GM21390 (cell line): ENCODE measurements at regions not wholly inside any gene's neighbourhood (a gene's known extent, or its start where the extent isn't known, plus 50 kb on each side); places are given as distances from the start of the nearest gene placed in this dataset.

Source experiments
- ATAC-seq: cut with Tn5 transposase; IDR thresholded peaks from one replicate; pipeline ENCODE4 v1.9.1; 2021; ENCODE audit not compliant: unreplicated experiment

DNA sequence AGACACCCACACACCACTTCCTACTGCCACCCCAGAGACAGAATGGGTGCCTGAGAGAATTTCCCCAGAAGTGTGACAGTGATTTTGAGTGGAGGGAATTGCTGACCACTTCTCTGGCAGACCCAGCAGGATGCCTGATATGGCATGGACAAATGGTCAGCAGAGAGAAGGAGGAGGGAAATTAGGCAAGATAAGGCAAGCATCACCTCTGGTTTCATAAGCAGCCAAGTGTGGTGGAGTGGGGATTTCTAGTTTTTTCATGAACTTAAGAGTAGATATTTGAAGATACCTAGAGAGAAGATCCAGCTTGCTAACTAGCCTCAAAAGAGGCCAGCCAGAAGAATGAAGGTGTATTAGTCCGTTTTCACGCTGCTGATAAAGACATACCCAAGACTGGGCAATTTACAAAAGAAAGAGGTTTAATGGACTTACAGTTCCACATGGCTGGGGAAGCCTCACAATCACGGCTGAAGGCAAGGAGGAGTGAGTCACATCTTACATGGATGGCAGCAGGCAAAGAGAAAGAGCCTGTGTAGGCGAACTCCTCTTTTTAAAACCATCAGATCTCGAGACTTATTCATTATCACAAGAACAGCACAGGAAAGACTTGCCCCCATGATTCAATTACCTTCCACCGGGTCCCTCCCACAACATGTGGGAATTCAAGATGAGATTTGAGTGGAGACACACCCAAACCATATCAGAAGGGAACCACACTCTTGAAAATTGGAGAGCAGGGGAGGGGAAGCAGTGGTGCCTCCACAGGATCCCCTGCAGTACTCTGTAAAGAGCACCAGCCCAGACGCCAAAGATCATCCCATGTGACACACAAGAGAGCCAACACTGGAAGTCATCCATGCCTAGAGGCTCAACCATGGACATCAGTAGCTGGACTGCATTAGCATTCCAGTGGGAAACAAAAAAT is 64.2 kb downstream of the RBM43 start:
- ATAC-seq, result no peak

DNA sequence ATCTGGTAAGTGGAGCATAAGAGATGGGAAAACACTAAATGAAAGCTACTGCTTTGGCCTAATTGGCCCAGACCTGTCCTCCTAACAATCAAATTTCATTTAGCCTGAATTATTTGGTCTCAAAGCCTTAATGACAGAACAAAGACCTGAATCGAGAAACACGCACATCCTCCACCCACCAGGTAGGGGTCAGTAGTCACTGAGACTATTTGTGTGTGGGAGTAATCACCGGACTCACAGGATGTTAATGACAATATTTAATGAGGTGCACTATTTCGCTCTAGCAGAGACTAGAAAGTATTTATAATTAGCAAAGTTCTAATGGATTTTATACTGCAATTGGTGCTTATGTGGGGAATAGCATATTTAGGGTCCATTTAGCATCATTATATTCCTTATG is 68.1 kb downstream of the RBM43 start:
- ATAC-seq, result no peak

DNA sequence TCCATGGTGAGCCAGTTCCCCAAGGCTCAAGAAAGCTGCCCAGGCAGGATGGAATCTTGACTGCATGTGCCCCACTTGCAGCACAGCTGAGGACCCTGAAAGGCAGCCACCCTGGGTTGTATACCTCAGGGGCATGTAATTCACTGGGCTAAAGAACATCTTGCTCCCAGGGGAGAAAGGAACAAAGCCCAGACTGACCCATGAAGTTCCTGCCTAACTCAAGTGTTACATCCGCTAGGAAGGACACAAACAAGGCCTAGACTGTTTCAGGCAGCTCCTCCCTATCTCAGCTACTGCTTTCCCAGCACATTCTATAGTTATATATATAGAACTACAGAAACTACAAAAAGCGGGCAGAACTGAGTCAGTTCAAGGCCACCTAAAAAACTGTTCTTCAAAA is 69.0 kb downstream of the RBM43 start:
- ATAC-seq, result no peak

DNA sequence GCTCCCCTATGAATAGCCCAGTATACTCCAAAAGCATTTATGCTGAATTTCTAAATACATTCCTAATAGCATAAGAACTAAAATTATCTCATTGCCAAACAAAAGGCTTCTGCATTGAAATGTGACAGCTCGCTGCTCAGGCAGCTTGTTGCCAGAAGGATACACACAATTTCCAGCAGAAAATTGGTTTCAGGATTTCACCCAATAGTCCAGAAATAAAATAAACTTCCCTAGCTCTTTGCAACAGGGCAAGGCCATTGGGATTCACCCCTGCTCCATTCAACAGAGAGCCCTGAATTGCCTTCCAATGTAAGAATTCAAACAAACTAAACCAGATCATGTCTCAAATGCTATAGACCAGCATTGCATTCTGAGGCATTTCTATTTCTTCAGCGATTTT is 70.7 kb downstream of the RBM43 start:
- ATAC-seq, result no peak

DNA sequence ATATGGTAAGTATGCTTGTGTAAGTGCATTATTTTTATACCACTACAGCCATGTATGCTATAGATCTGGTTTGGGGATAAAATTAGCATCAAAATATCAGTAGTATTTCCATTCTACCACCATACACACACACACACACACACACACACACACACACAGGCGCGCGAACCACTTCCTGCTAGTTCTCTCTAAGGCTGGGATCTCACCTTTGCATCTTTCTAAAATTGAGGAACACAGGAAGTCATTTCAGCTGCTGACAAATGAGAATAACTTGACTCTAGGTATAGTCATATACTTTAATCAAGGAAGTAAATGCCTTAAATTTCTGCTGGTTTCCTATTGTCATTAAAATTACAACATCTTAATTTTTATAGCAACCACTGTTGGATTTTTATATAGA is 72.5 kb downstream of the RBM43 start:
- ATAC-seq, result no peak

DNA sequence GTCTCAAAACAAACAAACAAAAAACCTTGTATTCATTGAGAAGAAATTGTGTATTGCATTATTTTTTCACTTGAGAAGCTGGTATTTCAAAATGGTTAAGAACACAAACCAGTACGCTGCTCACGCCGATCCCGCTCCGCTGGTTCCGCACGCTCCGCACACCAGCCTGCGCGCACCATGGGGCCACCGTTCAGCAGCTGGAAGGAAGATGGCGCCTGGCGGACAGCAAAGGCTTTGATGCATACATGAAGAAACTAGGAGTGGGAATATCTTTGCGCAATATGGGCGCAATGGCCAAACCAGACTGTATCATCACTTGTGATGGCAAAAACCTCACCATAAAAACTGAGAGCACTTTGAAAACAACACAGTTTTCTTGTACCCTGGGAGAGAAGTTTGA is 75.7 kb downstream of the RBM43 start:
- no peak for ATAC-seq

DNA sequence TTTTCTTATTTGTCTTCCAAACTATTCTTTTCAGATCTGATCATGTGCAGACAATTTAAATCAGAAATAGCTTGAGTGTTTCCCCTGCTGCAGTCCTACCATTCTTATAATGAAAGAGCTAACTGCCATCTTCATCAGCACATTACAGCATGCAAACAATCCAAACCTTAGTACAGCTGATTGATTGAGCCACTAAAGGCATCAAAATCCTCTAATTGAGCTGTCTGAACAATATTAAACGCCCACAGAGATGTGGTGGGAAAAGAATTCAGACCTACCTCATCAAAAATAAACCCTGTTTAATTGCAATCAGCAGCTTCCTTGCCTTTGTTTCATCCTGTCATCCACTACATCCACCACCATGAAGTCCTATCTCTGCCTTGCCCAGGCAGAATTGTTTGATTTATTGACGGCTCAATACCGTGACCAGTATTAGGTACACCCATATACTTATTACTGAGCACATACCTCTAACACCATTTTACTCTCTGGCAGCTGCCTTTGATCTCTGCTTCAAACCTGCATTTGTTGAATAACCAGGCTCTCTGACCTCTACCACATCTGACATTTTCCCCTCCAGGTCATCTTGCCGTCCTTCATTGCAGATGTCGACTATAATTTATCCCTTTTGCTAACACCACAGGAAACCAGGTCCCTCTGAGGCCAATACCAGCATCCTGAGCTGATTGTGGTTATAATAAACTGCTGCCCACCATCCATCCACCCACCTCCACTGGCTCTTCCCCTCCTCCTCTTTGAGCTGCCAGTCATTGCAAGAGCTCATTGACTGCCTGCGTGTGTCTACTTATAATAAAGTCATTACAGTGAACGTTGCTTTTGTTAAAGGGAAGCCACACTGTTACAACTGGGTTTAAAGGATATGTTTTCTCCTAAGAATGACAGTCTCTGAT is 78.5 kb downstream of the RBM43 start:
- ATAC-seq, result no peak

DNA sequence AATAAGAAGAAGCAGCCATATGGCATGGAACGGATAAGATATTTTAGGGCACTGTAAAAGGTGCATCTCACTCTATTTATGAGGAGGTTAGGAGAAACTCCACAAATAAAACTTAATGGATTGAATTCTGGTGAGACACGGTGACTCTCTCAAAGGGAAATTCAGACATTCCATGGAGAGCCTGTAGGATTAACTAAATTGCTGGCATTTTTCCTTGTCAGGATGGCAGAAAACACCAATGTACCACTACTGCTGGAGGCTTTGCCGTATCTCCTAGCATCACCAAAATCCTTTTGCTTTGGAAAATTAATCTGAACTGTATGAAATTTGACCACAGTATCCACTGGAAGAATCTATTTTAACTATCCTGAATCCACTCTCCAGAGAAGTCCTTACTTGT is 79.3 kb downstream of the RBM43 start:
- no peak for ATAC-seq

DNA sequence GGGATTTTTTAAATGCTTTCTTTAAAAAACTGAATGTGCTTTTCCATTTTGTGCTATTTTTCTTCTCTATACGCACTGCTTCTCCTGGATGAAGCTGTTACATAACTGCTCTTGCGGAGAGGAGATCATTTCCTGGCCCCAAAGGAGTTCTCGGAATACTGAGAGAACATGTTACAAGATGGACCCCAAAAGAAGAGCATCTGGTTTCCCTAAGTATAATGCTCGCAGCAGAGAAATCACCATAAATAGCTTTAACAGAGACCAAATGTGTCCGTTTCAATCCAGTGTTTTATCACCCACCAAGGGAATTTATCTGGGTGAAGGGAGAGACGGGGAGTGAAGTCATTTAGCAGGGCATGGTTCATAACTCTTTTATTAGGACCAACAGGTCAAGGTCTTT is 80.1 kb downstream of the RBM43 start:
- no peak for ATAC-seq

DNA sequence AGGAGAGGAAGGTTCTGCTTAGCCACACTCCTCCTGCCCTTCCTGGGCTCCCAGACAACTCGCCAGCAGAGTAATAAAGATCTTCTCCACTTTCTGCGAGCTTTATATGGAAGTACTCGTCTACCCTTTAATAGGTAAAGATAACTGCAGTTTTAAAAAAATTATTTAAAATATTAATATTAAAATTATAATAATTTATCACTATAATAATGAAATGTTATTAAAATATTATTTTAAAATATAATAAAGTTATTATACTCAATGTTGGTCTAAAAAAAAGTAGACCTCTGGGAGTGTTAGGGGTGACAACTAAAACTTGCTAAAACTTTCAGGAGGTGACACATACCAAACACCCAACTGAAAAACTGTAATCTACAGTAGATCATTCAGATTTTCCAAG is 81.5 kb downstream of the RBM43 start:
- no peak for ATAC-seq

DNA sequence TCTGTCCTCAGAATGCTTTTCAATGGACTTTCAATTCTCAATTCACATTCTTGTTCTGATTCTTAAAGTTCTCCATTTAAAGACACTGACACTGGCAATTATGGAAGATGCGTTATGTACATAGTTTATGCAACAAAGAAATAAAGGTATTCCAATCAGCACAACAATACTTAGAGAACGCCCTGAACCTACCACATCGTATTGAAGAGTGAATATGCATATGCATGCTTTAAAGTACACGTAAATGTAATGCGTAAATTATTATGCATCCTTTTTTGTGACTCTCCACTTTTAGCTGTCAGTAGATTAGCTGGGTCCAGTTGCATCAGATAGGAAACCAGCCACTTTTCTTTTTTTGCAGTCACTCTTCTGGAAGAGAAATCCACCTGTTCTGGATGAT is 83.5 kb downstream of the RBM43 start:
- ATAC-seq, result no peak

DNA sequence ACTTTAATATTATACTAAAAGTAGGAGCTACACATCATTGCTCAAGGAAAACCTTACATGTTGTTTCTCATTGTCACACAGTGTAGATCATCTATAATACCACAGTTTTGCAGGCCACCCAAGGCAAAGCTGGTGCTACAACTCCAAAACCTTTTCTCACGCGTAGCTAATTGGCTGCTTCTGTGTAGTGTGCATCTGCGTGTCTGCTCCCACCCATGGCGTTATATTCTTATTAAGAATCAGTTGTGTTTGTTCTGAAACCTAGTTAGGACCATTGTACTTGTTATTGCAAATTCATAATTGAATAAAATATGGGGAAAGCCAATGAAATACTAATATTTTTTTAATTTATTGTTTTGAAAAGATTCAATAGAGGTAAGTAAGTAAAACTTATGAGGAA is 83.9 kb downstream of the RBM43 start:
- ATAC-seq, result no peak

DNA sequence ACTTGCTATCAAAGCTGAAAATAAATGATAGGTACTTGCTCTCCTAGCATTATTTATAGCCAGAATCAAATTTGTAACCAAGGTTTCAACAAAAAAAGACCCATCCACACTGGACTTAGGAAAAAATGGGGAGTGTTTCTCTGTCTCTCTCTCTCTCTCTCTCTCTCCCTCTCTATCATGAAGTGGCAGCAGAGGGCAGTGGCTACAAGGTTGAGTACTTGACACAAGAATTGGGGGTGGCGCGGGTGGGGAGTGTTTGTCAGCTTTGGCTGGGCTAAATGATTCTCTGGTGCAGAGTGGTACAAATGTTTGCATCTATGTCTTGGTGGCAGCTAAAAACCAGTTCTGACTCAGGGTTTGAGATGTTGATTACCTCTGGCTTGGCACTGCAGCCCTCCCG is 85.0 kb downstream of the RBM43 start:
- ATAC-seq, result no peak

DNA sequence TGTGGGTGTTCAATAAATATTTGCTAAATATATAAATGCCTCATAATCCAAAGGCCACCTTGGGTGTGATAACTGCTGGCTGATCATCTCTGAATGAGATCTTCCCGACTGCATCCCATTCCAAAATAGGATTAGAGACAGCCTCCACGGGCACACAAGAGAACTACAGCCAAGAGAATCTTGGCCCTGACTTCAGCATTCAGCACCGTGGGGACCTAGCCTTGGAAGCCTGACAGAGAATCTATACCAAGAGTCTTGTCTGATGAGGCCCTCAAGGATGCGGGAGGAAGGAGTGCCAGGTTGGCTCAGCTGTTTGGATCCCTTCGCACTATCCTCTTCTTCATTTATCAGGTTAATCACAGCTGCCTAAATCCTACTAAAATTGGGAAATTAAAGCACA is 85.8 kb downstream of the RBM43 start:
- no peak for ATAC-seq

DNA sequence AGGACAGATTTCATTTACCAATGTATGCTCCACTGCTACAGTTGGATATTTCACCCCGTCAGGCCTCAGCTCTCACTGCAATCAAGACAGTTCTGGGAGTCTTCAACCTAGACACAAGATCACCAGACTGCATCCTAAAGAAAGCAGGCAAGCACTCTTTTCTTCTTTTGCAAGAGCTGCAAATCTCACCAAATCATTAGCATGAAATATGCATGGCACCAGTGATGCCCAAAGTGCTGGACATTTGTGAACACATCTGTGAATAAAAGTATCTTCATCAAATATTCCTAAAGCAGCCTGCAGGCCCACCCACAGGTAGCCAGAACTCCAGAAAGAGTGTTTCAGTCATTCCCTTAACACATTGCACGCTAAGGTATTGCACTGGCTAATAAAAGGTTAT is 87.5 kb downstream of the RBM43 start:
- ATAC-seq, result no peak

DNA sequence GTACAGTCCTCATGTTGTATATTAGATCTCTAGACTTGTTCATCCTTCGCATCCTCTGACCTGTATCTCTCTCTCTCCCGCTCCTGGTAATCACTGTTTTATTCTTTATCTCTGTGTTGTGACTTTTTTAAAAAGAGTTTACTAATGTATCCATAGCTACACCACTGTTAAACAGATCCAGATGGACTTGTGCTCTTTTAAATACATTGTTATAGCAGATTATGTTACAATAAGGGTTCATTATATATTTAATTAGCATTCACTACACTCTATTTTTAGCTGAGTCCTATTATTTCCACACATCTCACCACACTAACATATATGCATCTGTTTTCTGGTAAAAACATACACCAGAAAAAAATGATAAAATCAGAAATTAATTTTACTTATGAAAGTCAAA is 90.5 kb downstream of the RBM43 start:
- ATAC-seq, result no peak

DNA sequence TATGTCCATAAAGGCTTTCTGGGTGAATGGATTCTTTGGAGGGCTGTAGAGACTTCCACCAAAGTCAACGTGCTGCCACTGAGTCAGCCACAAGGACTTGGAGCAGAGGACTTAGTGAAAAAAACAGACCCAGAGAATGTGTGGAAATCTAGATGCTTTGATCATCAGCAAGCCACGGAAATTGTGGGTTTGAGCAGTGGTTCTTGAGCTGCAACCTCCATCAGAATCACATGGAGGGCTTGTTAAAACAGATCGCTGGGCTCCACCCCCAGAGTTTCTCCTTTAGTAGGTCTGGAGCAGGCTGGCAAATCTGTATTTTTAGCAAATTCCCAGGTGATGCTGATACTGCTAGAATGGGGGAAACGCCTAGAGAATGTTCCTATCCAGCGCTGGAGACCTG is 95.3 kb downstream of the RBM43 start:
- ATAC-seq, result no peak

DNA sequence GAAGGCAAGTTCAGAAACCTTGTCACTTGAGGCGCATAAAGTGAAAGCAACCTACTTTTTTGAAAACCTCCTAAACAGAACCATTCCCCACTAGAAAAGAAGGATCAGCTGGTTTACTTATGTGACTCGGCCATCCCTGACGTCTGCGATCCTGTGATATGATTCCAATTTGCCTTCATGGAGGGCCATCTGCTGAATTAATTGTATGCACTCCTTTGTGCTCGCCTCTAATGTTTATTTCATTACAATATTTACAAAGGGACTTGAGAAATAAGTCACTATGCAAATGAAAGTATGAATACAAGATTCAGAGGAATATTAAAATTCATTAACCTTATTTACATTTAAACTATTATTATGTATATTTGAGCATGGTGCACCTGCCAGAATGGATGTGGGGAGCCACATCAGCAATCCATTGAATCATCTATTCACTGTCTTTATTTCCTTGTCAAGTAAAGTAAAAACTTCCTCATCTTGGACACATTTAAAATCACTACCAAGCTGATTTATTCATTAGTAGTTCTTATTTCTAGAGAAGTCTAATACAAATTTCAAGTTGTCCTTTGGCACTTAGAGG is 96.5 kb downstream of the RBM43 start:
- no peak for ATAC-seq

DNA sequence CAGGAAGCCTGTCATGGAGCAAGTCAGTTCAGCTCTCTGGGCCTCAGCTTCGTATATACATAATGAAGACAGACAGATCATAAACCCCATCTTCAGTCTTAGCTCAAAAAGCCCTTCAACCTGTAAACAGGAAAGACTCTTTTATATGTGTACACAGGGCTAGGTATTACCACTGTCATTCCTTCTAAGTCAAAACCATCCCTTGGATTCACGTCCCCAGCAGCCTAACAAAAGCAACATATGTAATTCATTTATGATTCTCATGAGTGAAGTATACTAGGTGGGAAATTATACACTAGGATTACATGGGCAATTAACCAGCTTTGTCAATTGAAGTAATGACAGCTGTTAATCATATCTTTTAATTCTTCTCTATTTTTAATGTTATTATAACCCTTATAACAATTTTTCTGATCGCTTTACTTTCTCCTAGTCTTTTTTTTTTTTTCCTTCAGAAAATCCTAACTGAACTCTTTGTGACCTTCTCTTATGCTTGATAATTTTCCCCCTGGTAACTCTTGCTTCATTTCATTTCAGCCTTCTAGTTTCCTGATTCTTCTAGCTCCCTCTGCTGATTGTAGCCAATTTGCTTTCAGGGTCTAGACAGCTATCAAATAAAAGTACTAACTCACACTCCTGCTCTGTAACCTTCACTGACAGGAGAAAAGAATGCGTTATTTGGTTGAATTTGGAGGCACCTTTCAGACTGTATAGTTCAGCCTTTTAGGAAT is 99.7 kb downstream of the RBM43 start:
- no peak for ATAC-seq

DNA sequence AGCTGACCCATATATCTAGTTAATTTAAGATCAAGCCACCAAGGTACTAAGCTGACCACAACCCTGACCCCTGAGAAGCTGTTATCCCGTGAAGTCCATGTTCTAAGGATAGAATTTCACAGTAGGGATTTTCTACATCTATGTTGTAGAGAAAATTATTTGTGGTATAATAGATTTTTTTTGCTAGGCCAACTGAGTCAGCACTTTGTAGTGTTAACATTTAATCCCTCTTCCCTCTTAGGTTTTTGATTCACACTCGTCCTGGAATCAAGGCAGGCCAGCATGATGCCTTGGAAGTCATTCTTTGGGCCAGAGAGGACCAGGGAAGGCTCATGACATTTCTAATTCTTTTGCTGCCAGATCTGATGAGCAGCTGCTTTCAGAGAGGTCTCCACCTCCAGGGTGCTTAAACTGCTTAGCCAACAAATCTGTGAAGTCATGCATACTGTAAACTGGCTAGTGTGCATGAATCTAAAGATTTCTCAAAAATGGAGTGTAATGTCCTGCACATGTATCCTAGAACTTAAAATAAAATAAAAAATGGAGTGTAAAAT is 102.5 kb downstream of the RBM43 start:
- ATAC-seq, result no peak
